GM23338 (cell line): ENCODE measurements at regions not wholly inside any gene's neighbourhood (a gene's known extent, or its start where the extent isn't known, plus 50 kb on each side); places are given as distances from the start of the nearest gene placed in this dataset.
A peak's percentile ranks its signal among the peaks of the same experiment; 100 is the strongest.

Experiments
- ATAC-seq: fragments of 200-7000 bp; cut with Tn5 transposase; 3 replicates; pipeline ENCODE4 v1.9.1; 2020
- DNase-seq: peaks from one replicate; pipeline ENCODE4 v3.0.0-alpha.2; 2015; ENCODE audit warnings: low spot score
- H2AFZ ChIP-seq: fragments of 200-600 bp; sonication (generic); 2 replicates; pipeline ENCODE4 v1.8.0; 2016; ENCODE audit warnings: antibody characterized with exemption, mild to moderate bottlenecking, moderate library complexity
- H3F3A ChIP-seq: fragments of 200-600 bp; sonication (generic); replicated peaks from 2 replicates; pipeline ENCODE4 v1.8.0; 2017; ENCODE audit warnings: antibody characterized with exemption, mixed run types, low read depth
- H3K27ac ChIP-seq: fragments of 200-600 bp; sonication (generic); 2 replicates; pipeline ENCODE4 v1.6.1; 2016; ENCODE audit warnings: low read depth
- H3K27me3 ChIP-seq: fragments of 200-600 bp; sonication (generic); 2 replicates; pipeline ENCODE4 v1.8.0; 2016; ENCODE audit warnings: mild to moderate bottlenecking, mixed run types, moderate library complexity; ENCODE audit not compliant: insufficient read depth
- H3K36me3 ChIP-seq: fragments of 200-600 bp; sonication (generic); 2 replicates; pipeline ENCODE4 v1.8.0; 2016; ENCODE audit warnings: mild to moderate bottlenecking; ENCODE audit not compliant: insufficient read depth
- H3K4me1 ChIP-seq: fragments of 200-600 bp; sonication (generic); 2 replicates; pipeline ENCODE4 v1.8.0; 2016; ENCODE audit warnings: mild to moderate bottlenecking, moderate library complexity; ENCODE audit not compliant: insufficient read depth
- H3K4me2 ChIP-seq: fragments of 200-600 bp; sonication (generic); 2 replicates; pipeline ENCODE4 v1.7.1; 2017; ENCODE audit warnings: mixed run types
- H3K4me3 ChIP-seq: fragments of 200-600 bp; sonication (generic); 2 replicates; pipeline ENCODE4 v1.6.1; 2016; ENCODE audit warnings: mixed run types
- H3K79me2 ChIP-seq: fragments of 200-600 bp; sonication (generic); replicated peaks from 2 replicates; pipeline ENCODE4 v1.8.0; 2017; ENCODE audit warnings: mild to moderate bottlenecking; ENCODE audit not compliant: insufficient read depth
- H3K9me2 ChIP-seq: fragments of 200-600 bp; sonication (generic); 2 replicates; pipeline ENCODE4 v1.8.0; 2017; ENCODE audit not compliant: insufficient read depth
- H4K20me1 ChIP-seq: fragments of 200-600 bp; sonication (generic); replicated peaks from 2 replicates; pipeline ENCODE4 v1.8.0; 2017; ENCODE audit warnings: mild to moderate bottlenecking; ENCODE audit not compliant: insufficient read depth
- H3K27ac Mint-ChIP-seq: 2 replicates; pipeline ENCODE4 v1.8.0; 2020; ENCODE audit warnings: inconsistent platforms, mild to moderate bottlenecking, moderate library complexity, mixed read lengths
- H3K27me3 Mint-ChIP-seq: 3 replicates; pipeline ENCODE4 v1.8.0; 2022; ENCODE audit warnings: low read depth, mild to moderate bottlenecking, moderate library complexity, mixed read lengths, inconsistent platforms; ENCODE audit not compliant: insufficient read depth, poor library complexity
- H3K36me3 Mint-ChIP-seq: 3 replicates; pipeline ENCODE4 v1.8.0; 2021; ENCODE audit warnings: low read depth, mild to moderate bottlenecking, inconsistent platforms, moderate library complexity, mixed read lengths
- H3K4me1 Mint-ChIP-seq: 3 replicates; pipeline ENCODE4 v1.8.0; 2020; ENCODE audit warnings: mild to moderate bottlenecking, inconsistent platforms, mixed read lengths
- H3K4me3 Mint-ChIP-seq: 3 replicates; pipeline ENCODE4 v1.8.0; 2021; ENCODE audit warnings: moderate library complexity, mild to moderate bottlenecking, inconsistent platforms, mixed read lengths
- H3K9me3 Mint-ChIP-seq: 3 replicates; pipeline ENCODE4 v1.8.0; 2020; ENCODE audit warnings: moderate library complexity, mild to moderate bottlenecking, inconsistent platforms, mixed read lengths
- CTCF ChIP-seq, 2 experiments: fragments of 200-600 bp in 1 of 2; sonication (generic) in 1 of 2; conservative IDR thresholded peaks; 2 replicates each; pipeline versions ENCODE4 v1.5.1 to v1.6.1; 2016 to 2017; ENCODE audit warnings: antibody characterized with exemption in 2 of 2, low read depth in 2 of 2, mild to moderate bottlenecking in 2 of 2, moderate library complexity in 1 of 2
- EZH2phosphoT487 ChIP-seq: fragments of 200-600 bp; sonication (generic); IDR thresholded peaks from one replicate; pipeline ENCODE4 v1.8.1; 2018; ENCODE audit warnings: antibody characterized with exemption; ENCODE audit not compliant: unreplicated experiment
- NANOG ChIP-seq: IDR thresholded peaks from 2 replicates; pipeline ENCODE4 v1.6.1; 2016; ENCODE audit warnings: antibody characterized with exemption, borderline replicate concordance
- REST ChIP-seq: IDR thresholded peaks from one replicate; pipeline ENCODE4 v1.6.1; 2018; ENCODE audit warnings: antibody characterized with exemption; ENCODE audit not compliant: unreplicated experiment
- STAT1 ChIP-seq: IDR thresholded peaks from one replicate; pipeline ENCODE4 v1.6.1; 2016; ENCODE audit warnings: antibody characterized with exemption; ENCODE audit not compliant: unreplicated experiment
- ZNF462 ChIP-seq: fragments of 250-450 bp; sonication (Bioruptor Pico); IDR thresholded peaks from 2 replicates; pipeline ENCODE4 v1.5.0; 2020; ENCODE audit warnings: mild to moderate bottlenecking, moderate library complexity

GRCh38 chr11:23632293-23632692 lies 772.0 kb upstream of the CCDC179 start (continued):
- TF ChIP-seq ZNF462, result no peak

- Histone ChIP-seq H3F3A (no peaks in the 10 kb centered on the region), H2AFZ (no peak overlapping the region), H3K27ac (no peak overlapping the region), H3K4me1 (peaks cover 9% of the 10 kb centered on the region), H3K4me3 (no peak overlapping the region), H3K79me2 (no peaks in the 10 kb centered on the region), H3K27me3 (no peaks in the 10 kb centered on the region), H4K20me1 (no peaks in the 10 kb centered on the region), H3K36me3 (no peaks in the 10 kb centered on the region), H3K9me2 (no peaks in the 10 kb centered on the region), H3K4me2 (no peak overlapping the region)
- DNase-seq (peak; percentile 12), ATAC-seq (no peak)
- Mint-ChIP-seq H3K4me1 (peaks cover 6% of the 10 kb centered on the region; the same call in 2 of the 3 replicates), H3K27ac (peak overlapping the region; percentile 80), H3K36me3 (no peaks in the 10 kb centered on the region; the same call in 2 of the 3 replicates), H3K9me3 (peaks cover 10% of the 10 kb centered on the region), H3K4me3 (no peak overlapping the region), H3K27me3 (peaks cover 4% of the 10 kb centered on the region)
- TF ChIP-seq STAT1 (no peak), EZH2phosphoT487 (no peak), REST (no peak), NANOG (no peak), CTCF (conservative IDR thresholded peaks at IDR 0.05; ENCODE audit: low read depth in 2 of 2) (no peak)
Measured at GRCh38 chr11:23644443-23644842, 784.2 kb upstream of the CCDC179 start.
